Astrocyte of the hippocampus (primary cell): ENCODE measurements at regions not wholly inside any gene's neighbourhood (a gene's known extent, or its start where the extent isn't known, plus 50 kb on each side); places are given as distances from the start of the nearest gene placed in this dataset.
"Not testable (repeated sequence)": the region's sequence is repeated elsewhere in the genome, so short reads cannot be mapped to it uniquely, and the experiment has no call there.

ENCODE experiments used
- DNase-seq: peaks from one replicate; pipeline ENCODE4 v3.0.0; 2011; ENCODE audit warnings: low read depth, low spot score

DNA sequence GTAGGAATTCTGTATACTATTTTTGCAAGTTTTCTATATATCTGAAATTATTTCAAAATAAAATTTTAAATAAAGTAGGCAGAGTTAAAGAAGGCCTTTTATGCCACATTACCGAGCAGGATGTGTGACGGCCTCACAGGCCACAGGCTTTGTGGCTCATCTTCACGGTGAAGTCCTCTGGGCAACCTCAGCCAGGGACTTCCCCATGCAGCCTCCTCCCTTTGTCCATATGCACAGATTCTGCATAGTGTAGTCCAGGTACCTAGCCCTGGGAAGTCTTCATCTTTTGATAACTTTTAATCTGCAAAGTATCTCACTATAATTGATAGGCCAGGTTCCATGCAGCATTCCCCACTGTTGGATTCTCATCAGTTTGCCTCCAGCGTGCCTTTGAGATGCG is 62.8 kb downstream of the ARHGAP11B start:
- not testable (repeated sequence) for DNase-seq

DNA sequence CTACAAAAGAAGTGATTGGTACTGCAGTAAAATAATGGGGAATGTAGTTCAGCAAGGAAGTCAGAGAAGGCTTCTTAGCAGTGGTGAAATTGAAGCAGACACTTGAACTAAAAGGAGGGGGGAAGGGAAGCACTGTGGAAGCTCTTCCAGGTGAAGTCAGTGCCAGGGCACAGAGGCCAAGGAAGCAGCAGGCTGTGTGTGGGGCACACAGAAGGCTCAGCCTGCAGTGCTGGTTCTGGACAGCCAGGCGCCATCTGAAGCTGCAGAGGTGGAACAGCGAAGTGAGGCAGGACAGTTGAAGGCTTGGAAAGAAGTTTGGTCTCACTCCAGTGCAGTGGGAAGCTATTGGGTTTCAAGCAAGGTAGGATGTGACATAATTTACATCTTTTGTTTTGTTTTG is 64.2 kb downstream of the ARHGAP11B start:
- not testable (repeated sequence) for DNase-seq

DNA sequence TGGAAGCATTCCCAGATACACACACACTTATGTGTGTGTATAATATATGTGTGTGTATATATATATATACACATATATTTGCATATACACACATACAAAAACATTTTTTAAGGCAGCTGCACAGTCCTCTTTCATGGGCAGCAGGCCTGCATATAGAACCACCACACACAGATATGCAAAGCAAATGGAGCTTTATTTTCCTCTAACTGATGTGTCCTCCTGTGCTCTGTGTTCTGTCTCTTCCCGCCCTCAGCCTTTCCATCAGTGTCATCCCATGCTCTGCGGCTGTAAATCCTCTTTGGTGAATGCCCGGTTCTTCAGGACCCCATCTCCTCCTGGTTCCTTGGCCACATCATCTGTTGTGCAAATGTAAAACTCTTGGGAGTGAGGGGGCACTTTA is 69.9 kb downstream of the ARHGAP11B start:
- not testable (repeated sequence) for DNase-seq

DNA sequence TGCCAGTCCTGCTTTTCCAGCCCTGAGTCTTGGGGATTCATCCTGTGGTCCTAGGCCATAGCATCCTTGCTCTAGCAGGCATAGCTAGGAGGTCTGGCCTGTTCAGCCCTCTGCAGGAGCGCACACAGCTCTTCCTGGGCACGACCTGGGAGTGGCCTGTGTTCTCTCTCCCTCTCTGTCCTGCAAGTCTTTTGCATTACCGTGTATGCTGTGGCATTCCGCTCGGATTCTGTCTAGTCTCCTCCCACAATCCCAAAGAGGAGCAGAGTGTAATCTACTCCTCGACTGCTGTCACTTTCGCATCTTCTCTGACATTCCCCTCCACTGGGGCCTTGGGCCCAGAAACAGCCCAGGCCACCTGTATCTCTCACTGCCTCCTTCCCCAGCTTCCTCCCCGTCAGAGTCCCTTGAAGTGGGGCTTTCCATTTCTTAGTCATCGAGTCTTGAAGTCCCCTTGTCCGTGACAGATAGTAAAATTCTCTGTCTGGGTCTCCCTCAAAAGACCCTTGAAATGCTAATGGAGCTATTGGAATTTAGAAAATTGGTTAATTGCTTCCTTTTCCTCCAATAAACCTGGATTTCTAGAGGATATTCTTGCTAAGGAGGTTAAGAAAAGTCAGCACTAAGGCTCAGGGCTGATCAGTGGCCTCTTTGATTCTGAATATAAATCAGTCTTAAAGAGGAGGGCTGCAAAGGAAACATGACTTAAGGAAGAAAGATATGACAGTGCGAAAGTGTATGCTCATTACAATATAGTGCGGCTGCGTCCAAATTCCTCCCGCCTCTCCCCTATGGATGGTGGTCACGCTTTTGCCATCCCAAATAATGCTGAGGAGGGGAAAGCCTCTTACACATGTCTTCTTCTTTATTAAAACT is 70.7 kb downstream of the ARHGAP11B start:
- not testable (repeated sequence) for DNase-seq

DNA sequence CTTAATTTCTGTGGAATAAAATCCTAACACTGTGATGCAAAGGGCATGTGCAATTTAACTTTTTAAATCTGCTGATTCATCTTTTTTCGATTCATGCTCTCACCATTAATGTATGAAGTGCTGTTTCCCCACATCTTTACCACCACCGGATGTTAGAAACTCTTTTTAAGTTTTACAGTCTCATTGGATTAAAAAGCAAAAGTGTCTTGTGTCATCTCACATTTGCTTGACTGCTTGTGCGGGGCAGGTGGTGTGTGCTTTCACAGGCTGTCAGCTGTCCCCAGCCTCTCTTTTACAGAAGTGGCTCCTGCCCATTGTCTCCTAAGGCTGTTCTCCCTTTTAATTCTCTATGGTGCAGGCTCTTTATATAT is 71.4 kb downstream of the ARHGAP11B start:
- DNase-seq = not testable (repeated sequence)

DNA sequence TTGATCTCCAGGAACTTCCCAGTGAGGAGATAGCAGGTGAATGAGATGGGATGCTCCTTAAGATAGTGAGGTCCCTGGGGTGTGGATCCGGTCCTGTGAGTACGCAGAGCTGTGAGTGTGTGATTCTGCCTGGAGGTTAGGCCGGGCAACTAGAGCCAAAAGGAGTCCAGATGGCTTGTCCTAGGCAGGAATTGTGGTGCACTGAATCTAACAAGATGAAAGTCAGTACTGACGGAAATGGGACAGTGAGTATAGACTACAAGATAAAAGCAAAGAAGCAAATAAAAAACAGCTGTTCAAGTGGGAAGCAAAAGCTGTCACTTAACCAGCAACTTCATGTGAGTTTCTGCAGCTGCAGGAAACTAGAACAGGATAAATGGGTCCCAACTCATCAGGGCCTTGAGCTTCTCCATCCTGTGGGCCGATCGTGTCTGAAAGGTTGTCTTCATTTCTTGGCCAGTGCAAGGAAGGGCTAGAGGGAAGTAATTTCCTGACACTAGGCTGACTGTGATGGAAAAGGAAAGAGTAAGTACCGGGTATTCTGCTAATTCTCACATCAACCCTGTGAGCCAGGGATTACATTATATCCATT is 74.2 kb downstream of the ARHGAP11B start:
- DNase-seq = not testable (repeated sequence)

DNA sequence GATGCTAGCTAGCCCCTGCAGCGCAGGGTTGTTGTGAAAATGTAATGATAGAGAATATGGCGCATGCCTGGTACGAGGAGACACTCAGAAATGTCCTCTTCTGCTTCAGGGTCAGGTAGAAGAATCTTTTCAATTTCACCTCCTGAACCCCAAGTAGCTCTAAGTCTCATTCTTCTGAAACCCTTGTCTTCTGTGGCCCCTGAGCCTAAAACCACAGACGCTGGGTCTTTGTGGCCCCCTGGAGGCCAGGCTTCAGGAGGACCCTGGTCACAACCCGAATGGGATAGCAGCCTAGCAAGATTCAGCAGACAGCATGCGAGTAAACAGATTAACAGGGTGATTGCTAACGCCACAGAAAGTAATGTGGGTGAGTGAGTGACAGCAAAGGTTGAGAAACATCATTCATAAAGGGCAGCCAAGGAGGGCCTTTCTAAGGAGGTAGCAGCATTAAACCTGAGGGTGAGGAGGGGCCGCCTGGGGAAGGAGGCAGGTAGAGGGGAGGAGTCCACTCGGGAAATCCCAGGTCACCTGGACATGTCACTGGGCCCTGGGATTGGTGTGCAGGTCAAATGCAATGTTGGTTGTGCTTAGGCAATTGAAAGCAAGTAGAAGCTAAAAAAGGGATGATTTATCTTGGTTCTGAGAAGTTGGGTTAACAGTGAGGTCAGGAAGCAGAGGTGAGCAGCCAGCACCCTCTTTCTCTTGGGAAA is 82.2 kb downstream of the ARHGAP11B start:
- not testable (repeated sequence) for DNase-seq

DNA sequence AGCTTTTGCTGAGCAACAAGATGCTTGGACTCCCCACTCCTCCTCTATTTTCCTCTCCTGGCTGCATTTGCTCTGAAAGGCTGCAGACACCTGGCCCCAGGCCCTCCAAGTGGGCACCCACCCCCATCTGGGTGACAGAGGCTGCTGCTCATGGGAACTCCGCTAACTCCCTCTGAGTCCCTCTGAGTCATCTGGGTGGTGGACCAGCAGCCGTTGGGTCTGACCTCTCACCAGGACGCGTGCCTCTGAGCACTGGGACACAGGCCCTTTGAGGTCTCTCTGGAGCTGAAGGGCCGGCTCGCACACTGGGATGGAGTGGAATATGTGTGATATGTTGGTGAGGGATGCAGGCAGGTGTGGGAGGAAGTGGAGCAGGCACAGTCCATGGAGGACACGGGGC is 82.9 kb downstream of the ARHGAP11B start:
- DNase-seq = not testable (repeated sequence)

DNA sequence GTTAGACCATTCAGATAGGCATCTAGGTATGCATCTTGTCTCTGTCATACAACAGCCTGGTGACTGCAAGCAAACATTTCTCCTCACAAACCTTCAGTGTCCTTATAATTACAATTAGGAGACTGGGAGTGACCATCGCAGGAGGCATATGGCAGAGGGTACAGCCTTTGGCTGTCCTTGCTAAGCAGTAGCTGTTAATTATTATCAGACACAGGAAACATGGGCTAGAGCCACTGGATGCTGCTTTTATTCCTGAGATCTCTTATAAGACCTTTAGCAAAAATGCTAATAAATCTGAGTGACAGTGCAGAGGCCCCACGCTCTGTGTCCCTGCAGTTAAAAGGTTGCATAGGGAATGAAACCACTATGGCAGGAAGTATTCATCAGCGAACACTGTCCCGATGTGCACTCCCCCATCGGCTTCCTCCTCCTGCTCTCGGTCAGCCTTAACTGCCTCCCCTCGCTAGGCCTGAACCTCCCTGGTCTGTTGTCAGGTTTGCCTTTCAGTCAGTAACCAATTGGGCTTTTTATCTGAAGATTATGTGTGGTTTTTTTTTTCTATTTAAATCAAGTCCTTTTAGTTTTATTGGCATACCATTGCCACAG is 92.2 kb downstream of the ARHGAP11B start:
- DNase-seq = not testable (repeated sequence)

DNA sequence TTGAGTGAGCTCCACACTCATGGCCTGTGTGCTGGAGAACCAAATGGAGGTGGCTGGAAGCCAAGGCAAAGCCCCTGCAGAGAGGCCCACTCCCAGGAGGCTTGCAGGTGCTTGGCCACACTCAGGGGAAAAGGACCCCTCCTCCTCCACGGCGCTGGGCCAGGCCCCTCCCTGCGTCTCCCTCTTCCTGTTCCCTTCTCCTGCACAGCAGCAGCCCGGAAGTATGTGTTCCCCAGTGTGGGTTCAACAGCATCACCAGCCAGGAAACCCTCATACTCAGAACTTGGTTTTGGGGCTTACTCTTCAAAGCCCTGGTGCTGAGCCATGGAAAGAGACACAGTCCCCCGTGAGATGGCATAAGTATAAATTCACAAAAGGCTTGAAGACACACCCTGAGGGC is 93.4 kb downstream of the ARHGAP11B start:
- not testable (repeated sequence) for DNase-seq

DNA sequence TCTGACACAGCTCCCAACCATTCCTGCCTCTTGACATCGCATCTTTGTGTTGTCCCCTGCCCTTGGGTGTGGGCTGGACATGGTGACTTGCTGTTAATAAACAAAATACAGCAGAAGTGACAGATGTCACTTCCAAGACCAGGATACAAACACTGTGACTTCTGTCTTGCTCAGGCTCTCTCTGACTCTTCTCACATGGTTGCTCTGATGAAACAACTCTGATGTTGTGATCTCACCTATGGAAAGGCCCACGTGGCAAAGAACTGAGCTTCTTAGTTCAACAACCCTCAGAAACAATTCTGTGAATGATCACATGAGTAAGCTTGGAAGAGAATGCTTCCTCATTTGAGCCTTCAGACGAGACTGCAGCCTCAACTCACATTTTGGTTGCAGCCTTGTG is 94.9 kb downstream of the ARHGAP11B start:
- DNase-seq = not testable (repeated sequence)

DNA sequence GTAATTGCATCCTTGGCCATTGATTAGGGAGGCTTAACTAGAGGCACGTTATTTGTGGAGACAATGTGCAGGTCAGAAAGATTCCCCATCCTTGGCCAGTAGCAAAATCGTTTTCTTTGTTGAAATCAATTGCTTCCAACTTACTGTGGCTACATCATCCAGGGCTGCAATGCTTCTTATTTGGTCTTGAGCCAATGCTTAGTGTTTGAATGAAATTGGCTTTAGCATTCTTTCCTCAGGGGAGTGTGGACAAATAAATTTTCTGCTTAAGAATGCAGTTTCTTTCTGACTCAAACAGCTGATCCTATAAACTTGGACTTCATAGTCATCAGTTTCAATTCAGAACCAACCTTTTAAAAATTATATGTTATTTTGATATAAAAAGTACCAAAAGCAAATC is 95.6 kb downstream of the ARHGAP11B start:
- DNase-seq = peak; percentile 31

DNA sequence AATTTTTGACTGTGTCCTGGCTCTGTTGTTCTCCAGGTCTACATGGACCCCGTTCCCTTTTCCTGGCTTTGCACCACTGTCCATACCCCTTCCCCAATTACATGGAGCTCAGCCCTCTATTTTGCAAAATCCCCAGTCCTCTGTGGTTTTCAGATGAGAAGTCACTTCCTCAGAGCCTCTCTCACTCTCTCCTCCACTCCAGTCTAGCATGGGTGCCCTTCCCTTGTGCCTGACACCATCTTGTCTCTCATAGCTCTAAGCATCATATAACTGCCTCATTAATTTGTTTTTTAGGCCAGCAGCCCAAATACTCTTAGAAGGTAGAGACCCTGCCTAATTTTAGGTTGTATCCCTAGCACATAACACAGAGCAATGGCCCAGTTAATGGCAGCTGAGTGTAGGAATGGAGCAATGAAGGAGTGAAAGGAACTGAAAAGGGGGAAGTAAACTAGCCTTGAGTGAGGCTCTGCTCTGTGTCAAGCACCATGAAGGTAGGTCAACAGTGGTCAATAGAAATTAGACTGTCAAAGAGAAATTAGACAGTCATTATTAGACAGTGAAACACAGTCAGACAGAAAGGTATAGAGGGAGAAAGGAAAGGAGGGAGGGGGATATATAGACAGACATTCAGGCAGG is 97.7 kb downstream of the ARHGAP11B start:
- DNase-seq = not testable (repeated sequence)

DNA sequence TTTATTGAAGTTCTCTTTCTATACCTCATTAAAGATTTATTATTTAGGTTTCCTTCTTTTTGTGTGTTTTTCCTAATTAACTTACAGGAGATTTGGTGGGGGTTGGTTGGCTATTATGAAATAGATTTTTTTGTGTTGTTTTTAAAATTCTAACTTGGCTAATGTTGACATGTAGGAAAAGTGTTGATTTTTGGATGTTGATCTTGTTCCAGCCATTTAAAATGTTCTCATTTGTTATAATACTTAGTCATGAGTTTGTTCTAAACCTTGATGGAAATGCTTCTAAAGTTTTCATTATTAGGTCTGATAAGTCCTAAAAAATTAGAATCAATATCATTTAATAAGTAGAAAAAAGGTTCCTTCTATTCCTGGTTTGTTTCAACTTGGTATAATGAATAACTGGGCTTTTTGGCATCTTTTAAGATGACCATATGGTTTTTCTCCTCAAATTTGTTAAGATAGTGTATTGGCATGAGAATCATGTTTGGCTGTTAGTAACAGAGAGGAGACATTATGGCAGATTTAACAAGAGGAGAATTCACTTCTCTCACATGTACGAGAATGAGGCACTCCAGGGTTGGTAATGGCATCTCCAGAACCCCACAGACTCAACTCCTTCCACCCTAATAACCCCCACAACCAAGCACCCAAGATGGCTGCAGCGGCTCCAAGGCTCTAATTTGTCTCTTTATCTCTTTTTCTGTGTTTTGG is 104.1 kb downstream of the ARHGAP11B start:
- not testable (repeated sequence) for DNase-seq

DNA sequence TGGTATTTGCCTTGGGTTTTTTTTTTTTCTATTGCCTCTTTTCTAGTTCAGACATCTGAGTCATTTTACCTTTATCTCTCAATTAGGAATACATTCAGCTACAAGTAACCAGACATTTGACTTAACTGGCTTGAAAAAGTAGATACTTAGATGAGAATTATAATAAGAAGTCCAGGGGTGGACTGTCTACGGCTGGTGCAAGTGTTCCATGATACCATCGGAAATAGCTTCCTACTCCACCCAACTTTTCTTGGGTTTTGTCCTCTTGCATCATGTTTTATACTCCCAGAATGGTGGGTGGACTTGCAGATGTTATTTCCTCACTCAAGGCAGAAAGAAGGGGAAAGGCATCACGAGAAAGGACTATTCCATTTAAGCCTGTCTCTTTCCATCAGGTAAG is 104.7 kb downstream of the ARHGAP11B start:
- not testable (repeated sequence) for DNase-seq

DNA sequence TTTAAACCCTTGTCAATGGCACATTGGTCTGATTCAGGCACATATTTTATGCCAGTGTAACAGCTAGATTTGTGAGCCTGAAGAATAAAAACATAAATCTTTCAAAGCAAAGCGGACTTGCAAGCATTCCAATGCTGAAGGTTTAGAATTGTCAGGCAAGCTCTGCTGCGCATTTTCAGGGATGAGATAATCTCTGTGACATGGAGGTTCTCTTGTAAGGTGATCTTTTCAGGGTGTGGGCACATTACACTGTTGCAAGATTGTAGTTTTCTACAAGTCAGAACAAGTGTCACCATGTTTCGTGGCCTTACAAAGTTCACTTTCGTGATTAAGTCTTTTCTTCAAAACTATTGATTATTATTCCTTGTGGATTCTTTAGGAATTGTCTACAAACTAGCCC is 106.2 kb downstream of the ARHGAP11B start:
- DNase-seq = not testable (repeated sequence)

DNA sequence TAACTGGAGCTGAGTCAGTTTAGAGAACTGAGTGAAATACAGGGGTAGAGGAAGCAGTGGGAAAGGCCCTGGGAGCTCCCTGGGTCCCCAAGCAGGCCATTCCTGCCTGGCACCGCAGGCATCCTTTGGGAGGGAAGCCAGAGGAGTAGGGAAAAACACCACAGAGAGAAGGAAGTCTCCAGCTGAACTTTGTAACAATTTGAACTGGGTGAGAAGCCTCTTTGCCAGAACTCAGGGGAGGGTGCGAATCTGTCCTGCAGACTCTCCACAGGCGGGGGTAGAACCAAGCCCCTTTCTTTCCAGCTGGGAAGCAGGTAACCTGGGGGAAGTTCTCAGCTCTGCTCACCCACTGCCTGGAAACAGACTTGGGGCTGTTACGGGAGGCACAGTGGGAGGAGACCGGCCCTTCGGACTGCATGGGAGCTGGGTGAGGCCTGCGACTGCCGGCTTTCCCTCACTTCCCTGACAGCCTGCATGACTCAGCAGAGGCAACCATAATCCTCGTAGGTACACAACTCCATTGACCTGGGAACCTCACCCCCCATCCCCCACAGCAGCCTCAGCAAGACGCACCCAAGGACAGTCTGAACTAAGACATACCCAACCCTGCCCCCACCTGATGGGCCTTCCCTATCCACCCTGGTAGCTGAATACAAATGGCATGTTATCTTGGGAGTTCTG is 110.1 kb downstream of the ARHGAP11B start:
- DNase-seq = not testable (repeated sequence)

DNA sequence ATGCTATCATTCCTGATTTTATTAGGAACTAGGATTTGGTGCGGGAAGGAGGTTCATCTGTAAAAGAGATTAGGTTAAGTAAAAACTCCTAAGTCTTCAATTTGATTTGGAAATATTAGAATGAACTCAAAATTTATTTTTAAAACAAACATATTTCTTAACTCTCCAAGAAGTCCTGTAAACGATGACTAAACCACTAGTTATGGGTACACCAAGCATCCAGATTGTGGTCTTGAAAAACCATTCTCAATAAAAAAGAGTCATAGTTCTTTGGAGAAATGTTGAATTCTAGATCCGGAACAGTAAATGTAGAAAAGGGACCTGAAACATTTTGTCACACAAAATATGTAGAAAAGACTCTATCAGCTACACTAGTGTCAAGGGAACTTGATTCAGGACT is 116.9 kb downstream of the ARHGAP11B start:
- peak; percentile 17 for DNase-seq

DNA sequence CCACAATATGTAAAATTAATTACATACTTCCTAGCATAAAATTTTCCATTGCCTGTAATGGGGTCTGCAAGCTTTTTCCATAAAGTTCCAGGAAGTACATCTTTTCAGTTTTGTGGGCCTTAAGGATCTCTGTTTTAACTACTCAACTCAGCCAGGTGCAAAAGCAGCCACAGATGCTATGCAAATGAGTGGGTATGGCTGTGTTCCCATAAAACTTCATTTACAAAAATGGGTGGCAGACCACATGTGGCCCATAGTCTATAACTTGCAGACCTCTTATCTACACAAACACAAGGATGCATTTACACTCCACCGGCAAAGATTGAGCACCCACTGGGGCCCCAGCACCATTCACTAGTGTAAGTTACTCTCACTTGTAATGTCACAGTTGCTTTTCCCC is 123.1 kb downstream of the ARHGAP11B start:
- DNase-seq = not testable (repeated sequence)

DNA sequence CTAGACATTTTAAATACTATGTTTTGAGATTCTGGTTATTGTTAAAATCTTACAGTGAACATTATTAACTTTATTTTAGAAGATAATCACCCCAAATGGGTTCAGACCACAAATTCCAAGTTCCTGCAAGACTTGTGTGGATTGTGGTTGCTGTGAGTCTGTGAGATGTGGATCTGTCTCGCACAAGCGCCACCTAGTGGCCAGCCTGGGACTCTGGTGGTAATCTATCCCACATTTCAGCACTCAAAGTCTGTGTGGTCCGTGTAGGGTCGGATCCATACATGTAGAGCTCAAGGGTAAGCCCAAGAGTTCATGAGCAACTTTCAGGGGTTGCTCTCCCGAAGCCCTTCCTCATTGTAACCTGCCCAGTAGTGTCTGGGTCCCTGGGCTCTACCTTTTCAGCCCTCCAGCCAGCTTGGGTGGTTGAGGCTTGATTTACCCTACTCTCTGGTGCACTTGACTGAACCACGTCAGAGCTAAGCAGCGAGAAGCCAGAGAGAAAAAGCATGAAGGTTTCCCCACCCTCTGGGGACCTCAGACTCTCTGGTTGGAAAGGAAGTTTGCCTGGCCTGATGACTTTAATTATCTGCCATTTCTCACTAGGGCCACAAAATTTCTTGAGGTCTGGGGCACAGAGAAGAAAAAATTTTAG is 129.2 kb downstream of the ARHGAP11B start:
- DNase-seq = not testable (repeated sequence)
